GM12878 (cell line): ENCODE measurements at regions not wholly inside any gene's neighbourhood (a gene's known extent, or its start where the extent isn't known, plus 50 kb on each side); places are given as distances from the start of the nearest gene placed in this dataset.

ENCODE experiments used
- MEF2A ChIP-seq: IDR thresholded peaks from 2 replicates; pipeline ENCODE4 v1.6.1; 2011; ENCODE audit warnings: low read depth, mild to moderate bottlenecking, low read length, moderate library complexity; ENCODE audit not compliant: insufficient read depth
- RBBP5 ChIP-seq: fragments of 200-600 bp; sonication (generic); conservative IDR thresholded peaks from 2 replicates; pipeline ENCODE4 v1.6.1; 2016
- SMC3 ChIP-seq: IDR thresholded peaks from 2 replicates; pipeline ENCODE4 v1.6.1; 2011; ENCODE audit warnings: low read length, improper control_type of control experiment, borderline replicate concordance
- SP1 ChIP-seq: IDR thresholded peaks from one replicate; pipeline ENCODE4 v1.6.1; 2011; ENCODE audit warnings: low read depth, low read length
- WRNIP1 ChIP-seq: IDR thresholded peaks from 2 replicates; pipeline ENCODE4 v1.6.1; 2011; ENCODE audit warnings: low read depth, low read length, improper control_type of control experiment, borderline replicate concordance
- TF ChIP-seq, protein P1 (sequence below): fragments of 450-650 bp; IDR thresholded peaks from 2 replicates; pipeline ENCODE4 v1.6.1; 2017; ENCODE audit warnings: antibody characterized with exemption, mild to moderate bottlenecking, moderate library complexity
- TF ChIP-seq, protein P2 (sequence below): fragments of 450-650 bp; formaldehyde crosslinking; IDR thresholded peaks from 2 replicates; pipeline ENCODE4 v1.5.0; 2022; ENCODE audit warnings: mild to moderate bottlenecking, missing genetic modification characterization

DNA sequence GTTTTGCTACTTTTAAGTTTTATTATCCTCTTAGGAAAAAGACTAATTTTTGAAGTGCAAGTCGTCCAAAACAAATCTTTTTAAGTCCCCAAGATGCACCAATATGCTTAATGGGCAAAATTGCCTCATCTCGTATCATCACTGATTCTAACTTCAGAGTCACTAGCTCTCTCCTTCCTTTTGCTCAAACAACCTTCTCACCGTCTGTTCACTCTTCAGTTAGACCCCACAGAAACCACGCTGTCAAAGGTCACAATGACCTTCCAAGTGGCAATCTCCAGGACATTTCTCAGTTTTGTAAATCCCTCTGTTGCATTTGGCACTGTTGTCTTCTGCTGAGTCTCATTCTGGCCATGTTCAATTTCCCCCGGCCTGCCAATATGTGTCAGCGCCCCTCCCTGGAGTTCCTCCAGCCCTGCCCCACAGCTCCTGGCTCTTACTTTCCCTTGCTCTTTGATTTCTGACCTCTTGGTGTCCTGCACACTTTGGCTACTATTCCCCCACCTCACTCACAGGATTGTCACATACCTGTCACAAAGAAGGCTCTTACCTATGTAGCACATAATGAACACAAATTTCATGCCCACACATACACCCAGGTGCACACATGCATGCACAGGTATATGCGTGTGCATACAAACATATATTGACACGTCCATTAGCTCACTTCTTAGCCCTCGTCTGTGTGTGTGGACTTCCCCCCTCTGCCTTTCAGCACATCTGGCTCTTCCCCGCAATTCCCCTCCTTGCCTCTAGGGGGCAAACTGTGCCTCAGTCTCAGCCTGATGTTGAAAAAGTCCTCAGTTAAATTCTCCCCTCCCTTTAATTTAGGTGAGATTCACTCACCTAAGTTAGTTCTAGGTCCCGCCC lies 354.0 kb upstream of the DUSP10 start (continued):
- TF ChIP-seq, protein P1, sequence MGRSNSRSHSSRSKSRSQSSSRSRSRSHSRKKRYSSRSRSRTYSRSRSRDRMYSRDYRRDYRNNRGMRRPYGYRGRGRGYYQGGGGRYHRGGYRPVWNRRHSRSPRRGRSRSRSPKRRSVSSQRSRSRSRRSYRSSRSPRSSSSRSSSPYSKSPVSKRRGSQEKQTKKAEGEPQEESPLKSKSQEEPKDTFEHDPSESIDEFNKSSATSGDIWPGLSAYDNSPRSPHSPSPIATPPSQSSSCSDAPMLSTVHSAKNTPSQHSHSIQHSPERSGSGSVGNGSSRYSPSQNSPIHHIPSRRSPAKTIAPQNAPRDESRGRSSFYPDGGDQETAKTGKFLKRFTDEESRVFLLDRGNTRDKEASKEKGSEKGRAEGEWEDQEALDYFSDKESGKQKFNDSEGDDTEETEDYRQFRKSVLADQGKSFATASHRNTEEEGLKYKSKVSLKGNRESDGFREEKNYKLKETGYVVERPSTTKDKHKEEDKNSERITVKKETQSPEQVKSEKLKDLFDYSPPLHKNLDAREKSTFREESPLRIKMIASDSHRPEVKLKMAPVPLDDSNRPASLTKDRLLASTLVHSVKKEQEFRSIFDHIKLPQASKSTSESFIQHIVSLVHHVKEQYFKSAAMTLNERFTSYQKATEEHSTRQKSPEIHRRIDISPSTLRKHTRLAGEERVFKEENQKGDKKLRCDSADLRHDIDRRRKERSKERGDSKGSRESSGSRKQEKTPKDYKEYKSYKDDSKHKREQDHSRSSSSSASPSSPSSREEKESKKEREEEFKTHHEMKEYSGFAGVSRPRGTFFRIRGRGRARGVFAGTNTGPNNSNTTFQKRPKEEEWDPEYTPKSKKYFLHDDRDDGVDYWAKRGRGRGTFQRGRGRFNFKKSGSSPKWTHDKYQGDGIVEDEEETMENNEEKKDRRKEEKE = no peak
- TF ChIP-seq, protein P2, sequence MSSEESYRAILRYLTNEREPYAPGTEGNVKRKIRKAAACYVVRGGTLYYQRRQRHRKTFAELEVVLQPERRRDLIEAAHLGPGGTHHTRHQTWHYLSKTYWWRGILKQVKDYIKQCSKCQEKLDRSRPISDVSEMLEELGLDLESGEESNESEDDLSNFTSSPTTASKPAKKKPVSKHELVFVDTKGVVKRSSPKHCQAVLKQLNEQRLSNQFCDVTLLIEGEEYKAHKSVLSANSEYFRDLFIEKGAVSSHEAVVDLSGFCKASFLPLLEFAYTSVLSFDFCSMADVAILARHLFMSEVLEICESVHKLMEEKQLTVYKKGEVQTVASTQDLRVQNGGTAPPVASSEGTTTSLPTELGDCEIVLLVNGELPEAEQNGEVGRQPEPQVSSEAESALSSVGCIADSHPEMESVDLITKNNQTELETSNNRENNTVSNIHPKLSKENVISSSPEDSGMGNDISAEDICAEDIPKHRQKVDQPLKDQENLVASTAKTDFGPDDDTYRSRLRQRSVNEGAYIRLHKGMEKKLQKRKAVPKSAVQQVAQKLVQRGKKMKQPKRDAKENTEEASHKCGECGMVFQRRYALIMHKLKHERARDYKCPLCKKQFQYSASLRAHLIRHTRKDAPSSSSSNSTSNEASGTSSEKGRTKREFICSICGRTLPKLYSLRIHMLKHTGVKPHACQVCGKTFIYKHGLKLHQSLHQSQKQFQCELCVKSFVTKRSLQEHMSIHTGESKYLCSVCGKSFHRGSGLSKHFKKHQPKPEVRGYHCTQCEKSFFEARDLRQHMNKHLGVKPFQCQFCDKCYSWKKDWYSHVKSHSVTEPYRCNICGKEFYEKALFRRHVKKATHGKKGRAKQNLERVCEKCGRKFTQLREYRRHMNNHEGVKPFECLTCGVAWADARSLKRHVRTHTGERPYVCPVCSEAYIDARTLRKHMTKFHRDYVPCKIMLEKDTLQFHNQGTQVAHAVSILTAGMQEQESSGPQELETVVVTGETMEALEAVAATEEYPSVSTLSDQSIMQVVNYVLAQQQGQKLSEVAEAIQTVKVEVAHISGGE (CRISPR knock-in tag) = no peak
- TF ChIP-seq RBBP5 (no peak), SMC3 (peak; percentile 62), WRNIP1 (no peak), SP1 (no peak), MEF2A (no peak)
